ENCODE measurements at regions not wholly inside any gene's neighbourhood (a gene's known extent, or its start where the extent isn't known, plus 50 kb on each side); places are given as distances from the start of the nearest gene placed in this dataset.

DNA sequence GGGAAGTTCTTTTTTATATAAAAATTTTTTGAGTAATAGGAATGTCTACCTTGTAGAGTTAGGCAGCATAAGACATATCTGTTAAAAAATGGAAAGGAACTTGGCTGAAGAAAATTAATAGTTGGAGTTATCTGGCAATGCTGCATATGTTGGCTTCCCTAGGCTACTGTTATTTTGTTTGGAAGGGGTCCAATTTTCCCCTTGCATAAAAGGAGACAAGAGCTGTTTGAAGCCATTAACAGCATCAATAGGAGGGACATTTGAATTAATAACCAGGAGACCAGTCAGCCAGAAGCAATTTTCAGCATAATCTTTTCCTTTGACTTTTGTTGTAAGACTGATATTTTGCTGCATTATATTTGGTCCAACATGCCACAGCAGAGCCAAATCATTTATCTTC is 80.9 kb upstream of the TAB2 start:
- TF ChIP-seq EP300 (IDR thresholded peaks at IDR 0.05) (no peak), POLR2A (IDR thresholded peaks at IDR 0.05) (no peak)
- TF ChIP-seq, protein P1, sequence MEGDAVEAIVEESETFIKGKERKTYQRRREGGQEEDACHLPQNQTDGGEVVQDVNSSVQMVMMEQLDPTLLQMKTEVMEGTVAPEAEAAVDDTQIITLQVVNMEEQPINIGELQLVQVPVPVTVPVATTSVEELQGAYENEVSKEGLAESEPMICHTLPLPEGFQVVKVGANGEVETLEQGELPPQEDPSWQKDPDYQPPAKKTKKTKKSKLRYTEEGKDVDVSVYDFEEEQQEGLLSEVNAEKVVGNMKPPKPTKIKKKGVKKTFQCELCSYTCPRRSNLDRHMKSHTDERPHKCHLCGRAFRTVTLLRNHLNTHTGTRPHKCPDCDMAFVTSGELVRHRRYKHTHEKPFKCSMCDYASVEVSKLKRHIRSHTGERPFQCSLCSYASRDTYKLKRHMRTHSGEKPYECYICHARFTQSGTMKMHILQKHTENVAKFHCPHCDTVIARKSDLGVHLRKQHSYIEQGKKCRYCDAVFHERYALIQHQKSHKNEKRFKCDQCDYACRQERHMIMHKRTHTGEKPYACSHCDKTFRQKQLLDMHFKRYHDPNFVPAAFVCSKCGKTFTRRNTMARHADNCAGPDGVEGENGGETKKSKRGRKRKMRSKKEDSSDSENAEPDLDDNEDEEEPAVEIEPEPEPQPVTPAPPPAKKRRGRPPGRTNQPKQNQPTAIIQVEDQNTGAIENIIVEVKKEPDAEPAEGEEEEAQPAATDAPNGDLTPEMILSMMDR (IDR thresholded peaks at IDR 0.05): no peak

Data from sigmoid colon (tissue), 4 donors.